ENCODE measurements at regions not wholly inside any gene's neighbourhood (a gene's known extent, or its start where the extent isn't known, plus 50 kb on each side); places are given as distances from the start of the nearest gene placed in this dataset.

DNA sequence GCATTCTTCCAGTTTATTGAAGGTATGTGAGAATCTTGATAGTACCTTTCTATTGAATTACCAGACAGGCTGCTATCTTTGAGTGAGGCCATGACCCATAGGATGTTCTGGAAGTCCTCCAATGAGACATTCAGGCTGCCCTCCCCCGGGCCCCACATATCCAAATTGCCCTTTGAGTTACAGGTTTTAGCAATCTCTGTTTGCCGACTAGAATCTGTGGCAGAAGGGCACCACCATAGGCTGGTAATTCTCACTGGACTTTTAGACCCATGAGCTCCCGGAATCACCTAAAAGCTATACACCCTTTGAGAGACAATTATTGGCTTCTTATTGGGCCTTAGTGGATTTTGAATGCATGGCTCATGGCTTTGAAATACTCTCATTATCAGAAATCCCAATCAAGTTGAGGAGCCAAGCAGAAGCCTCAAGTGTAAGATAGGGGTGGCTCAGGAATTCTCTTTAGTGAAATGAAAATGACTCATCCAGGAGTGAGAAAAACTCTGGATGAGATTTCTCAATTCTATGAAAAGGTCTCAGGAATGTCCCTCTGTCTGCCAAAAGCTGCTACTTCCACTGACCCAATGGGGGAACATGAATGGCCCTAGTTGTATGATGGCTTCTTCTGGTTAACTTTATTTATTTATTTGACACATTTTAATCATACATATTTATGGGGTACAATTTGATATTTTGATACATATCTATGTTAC, 172.1 kb upstream of the CSNK1A1L start:
- peaks cover 9% of the 10 kb centered on the region; the same call in 1 of the 2 replicates for H3K4me1 ChIP-seq (ENCODE audit: insufficient read depth)
- H3K9me2 ChIP-seq (ENCODE audit: insufficient read depth) = no peaks in the 10 kb centered on the region
- H3K79me2 ChIP-seq (ENCODE audit: insufficient read depth) = no peaks in the 10 kb centered on the region
- no peak overlapping the region for H3K27ac ChIP-seq
- H4K20me1 ChIP-seq (ENCODE audit: insufficient read depth) = no peaks in the 10 kb centered on the region
- peak; percentile 70 for DNase-seq
- H3K4me3 ChIP-seq = no peak overlapping the region
- no peaks in the 10 kb centered on the region for H3K27me3 ChIP-seq (replicated peaks; ENCODE audit: insufficient read depth)
- no peak overlapping the region for H2AFZ ChIP-seq
- H3F3A ChIP-seq (ENCODE audit: insufficient read depth) = peaks cover 7% of the 10 kb centered on the region; the same call in 1 of the 2 replicates
- H3K9me3 ChIP-seq (ENCODE audit: low read depth) = no peaks in the 10 kb centered on the region
- no peaks in the 10 kb centered on the region for H3K36me3 ChIP-seq (ENCODE audit: low read depth)
- H3K9ac ChIP-seq = no peak overlapping the region
- WGBS, 2 experiments (ENCODE audit: low coverage in 1 of 2, low lambda C conversion rate in 2 of 2, missing lambda C conversion rate in 2 of 2) = 56% methylated on average over 3 of the region's 3 CpGs
- in situ Hi-C loops (cut with MboI) = no loop called here
- no peak overlapping the region for H3K4me2 ChIP-seq (ENCODE audit: unreplicated experiment)
- TF ChIP-seq EZH2 (IDR thresholded peaks at IDR 0.05; ENCODE audit: insufficient read depth, poor library complexity, severe bottlenecking) = no peak
- TF ChIP-seq EZH2phosphoT487 (IDR thresholded peaks at IDR 0.05; ENCODE audit: insufficient read depth, low read depth) = no peak

DNA sequence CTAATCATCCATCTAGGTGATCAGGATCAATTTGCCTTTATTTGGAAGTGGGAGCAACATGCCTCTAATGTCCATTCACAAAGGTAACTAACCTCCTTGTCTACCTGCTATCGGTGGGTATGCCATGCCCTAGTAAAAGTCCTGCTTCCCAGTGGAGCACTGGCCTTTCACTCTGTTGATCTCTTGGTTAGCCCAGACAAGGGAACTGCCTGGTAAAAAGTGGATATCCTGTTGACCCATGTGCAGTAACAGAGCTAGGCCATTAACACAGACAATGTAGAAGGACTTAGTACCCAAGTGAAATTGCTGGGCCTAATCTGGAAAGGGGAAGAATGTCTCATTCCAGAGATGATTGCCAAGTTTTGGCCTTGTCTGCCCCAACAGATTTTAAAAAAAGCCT, 171.5 kb upstream of the CSNK1A1L start:
- no peaks in the 10 kb centered on the region for H3K36me3 ChIP-seq (ENCODE audit: low read depth)
- H3K9me3 ChIP-seq (ENCODE audit: low read depth) = no peaks in the 10 kb centered on the region
- no peaks in the 10 kb centered on the region for H3K9me2 ChIP-seq (ENCODE audit: insufficient read depth)
- no peaks in the 10 kb centered on the region for H3K27me3 ChIP-seq (replicated peaks; ENCODE audit: insufficient read depth)
- peaks cover 9% of the 10 kb centered on the region; the same call in 1 of the 2 replicates for H3K4me1 ChIP-seq (ENCODE audit: insufficient read depth)
- no peak overlapping the region for H3K4me3 ChIP-seq
- no peak for DNase-seq
- no peak overlapping the region for H3K4me2 ChIP-seq (ENCODE audit: unreplicated experiment)
- H3K27ac ChIP-seq = no peak overlapping the region
- H4K20me1 ChIP-seq (ENCODE audit: insufficient read depth) = no peaks in the 10 kb centered on the region
- in situ Hi-C loops (cut with MboI) = no loop called here
- no peak for TF ChIP-seq EZH2 (IDR thresholded peaks at IDR 0.05; ENCODE audit: insufficient read depth, poor library complexity, severe bottlenecking)
- TF ChIP-seq EZH2phosphoT487 (IDR thresholded peaks at IDR 0.05; ENCODE audit: insufficient read depth, low read depth) = no peak
- H2AFZ ChIP-seq = no peak overlapping the region
- H3K79me2 ChIP-seq (ENCODE audit: insufficient read depth) = no peaks in the 10 kb centered on the region
- H3F3A ChIP-seq (ENCODE audit: insufficient read depth) = peaks cover 7% of the 10 kb centered on the region; the same call in 1 of the 2 replicates
- WGBS, 2 experiments (ENCODE audit: low coverage in 1 of 2, low lambda C conversion rate in 2 of 2, missing lambda C conversion rate in 2 of 2) = 100% methylated on average over 1 of the region's 1 CpG
- no peak overlapping the region for H3K9ac ChIP-seq

DNA sequence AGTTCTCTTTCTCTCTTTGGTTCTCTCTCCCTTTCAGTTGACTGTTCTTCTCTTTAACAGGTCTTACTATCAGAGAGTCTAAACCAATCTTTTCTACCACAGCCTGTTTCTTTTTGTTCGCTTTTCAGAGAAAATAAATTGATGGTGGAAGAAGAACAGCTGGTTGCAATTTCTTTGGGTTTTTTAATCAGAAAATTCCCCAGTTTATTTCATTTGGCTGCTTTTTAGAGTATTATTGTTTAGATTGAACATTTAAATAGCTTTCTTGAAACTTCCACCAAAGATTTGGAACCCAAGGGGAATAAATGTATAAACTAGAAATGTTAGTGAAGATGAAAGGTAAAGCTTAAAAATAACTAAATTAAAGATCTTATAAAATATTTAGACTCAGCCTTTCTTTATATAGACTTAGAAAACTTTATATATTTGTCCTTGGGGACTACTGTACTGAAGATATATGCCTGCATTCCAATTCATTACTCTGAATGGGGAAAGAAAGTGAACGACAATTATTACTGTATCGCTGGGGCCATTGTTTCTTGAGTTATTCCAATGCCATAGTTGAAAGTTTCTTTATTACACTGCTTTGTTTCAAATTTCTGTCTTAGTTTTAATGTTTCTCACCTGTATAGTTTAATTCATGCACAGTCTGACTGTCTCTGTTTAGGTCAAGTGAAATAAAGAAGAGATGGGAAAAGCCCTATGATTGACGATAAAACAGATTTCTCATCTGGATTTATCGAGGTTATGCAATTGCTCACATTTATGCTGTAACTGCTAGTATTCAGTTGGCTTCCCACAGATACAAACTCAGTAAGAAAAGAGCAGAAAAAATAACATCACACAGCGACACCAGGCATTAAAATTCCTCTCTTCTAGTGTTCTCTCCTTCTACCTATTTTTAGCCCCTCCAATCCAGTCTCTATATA, 169.4 kb upstream of the CSNK1A1L start:
- WGBS, 2 experiments (ENCODE audit: low coverage in 1 of 2, low lambda C conversion rate in 2 of 2, missing lambda C conversion rate in 2 of 2) = 55 to 59% methylated on average over 6 of the region's 6 CpGs
- peaks cover 7% of the 10 kb centered on the region; the same call in 1 of the 2 replicates for H3F3A ChIP-seq (ENCODE audit: insufficient read depth)
- H3K27ac ChIP-seq = no peak overlapping the region
- no peak overlapping the region for H2AFZ ChIP-seq
- H3K79me2 ChIP-seq (ENCODE audit: insufficient read depth) = no peaks in the 10 kb centered on the region
- peaks cover 9% of the 10 kb centered on the region; the same call in 1 of the 2 replicates for H3K4me1 ChIP-seq (ENCODE audit: insufficient read depth)
- H3K27me3 ChIP-seq (replicated peaks; ENCODE audit: insufficient read depth) = no peaks in the 10 kb centered on the region
- TF ChIP-seq EZH2phosphoT487 (IDR thresholded peaks at IDR 0.05; ENCODE audit: insufficient read depth, low read depth) (no peak), EZH2 (IDR thresholded peaks at IDR 0.05; ENCODE audit: insufficient read depth, poor library complexity, severe bottlenecking) (no peak)
- H3K9me2 ChIP-seq (ENCODE audit: insufficient read depth) = no peaks in the 10 kb centered on the region
- H3K9ac ChIP-seq = no peak overlapping the region
- H4K20me1 ChIP-seq (ENCODE audit: insufficient read depth) = no peaks in the 10 kb centered on the region
- no peaks in the 10 kb centered on the region for H3K36me3 ChIP-seq (ENCODE audit: low read depth)
- H3K4me2 ChIP-seq (ENCODE audit: unreplicated experiment) = no peak overlapping the region
- in situ Hi-C loops (cut with MboI) = no loop called here
- no peak overlapping the region for H3K4me3 ChIP-seq
- no peak for DNase-seq
- H3K9me3 ChIP-seq (ENCODE audit: low read depth) = no peaks in the 10 kb centered on the region

DNA sequence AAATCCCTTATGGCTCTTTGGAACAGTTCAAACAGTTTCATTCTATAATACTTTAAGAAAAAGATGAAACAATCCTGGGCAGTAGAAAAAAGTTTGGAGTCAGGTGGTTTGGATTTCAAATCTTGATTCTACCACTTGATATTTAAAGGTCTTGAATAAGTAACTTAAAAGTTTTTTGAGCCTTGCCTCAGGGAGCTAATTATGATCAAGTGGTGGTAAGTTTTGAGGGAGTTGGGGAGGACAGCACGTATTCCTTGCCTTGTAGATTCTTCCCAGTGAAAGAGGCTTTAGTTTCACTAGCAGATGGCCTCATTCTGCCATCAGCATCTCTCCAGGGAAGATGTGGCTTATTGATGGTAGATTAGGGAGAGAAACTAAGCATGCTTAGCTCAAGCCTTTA, 168.4 kb upstream of the CSNK1A1L start:
- Histone ChIP-seq H3K4me2 (ENCODE audit: unreplicated experiment) (no peak overlapping the region), H3K4me1 (ENCODE audit: insufficient read depth) (peaks cover 9% of the 10 kb centered on the region; the same call in 1 of the 2 replicates), H3K27ac (no peak overlapping the region), H3K36me3 (ENCODE audit: low read depth) (no peaks in the 10 kb centered on the region), H3K9ac (no peak overlapping the region), H4K20me1 (ENCODE audit: insufficient read depth) (no peaks in the 10 kb centered on the region), H3K27me3 (replicated peaks; ENCODE audit: insufficient read depth) (no peaks in the 10 kb centered on the region), H3F3A (ENCODE audit: insufficient read depth) (peaks cover 7% of the 10 kb centered on the region; the same call in 1 of the 2 replicates), H3K79me2 (ENCODE audit: insufficient read depth) (no peaks in the 10 kb centered on the region), H3K9me3 (ENCODE audit: low read depth) (no peaks in the 10 kb centered on the region), H2AFZ (no peak overlapping the region), H3K4me3 (no peak overlapping the region), H3K9me2 (ENCODE audit: insufficient read depth) (no peaks in the 10 kb centered on the region)
- in situ Hi-C loops (cut with MboI) = no loop called here
- DNase-seq = no peak
- TF ChIP-seq EZH2phosphoT487 (IDR thresholded peaks at IDR 0.05; ENCODE audit: insufficient read depth, low read depth) (no peak), EZH2 (IDR thresholded peaks at IDR 0.05; ENCODE audit: insufficient read depth, poor library complexity, severe bottlenecking) (no peak)
- 64 to 79% methylated on average over 1 of the region's 1 CpG for WGBS, 2 experiments (ENCODE audit: low coverage in 1 of 2, low lambda C conversion rate in 2 of 2, missing lambda C conversion rate in 2 of 2)
